ENCODE measurements at regions not wholly inside any gene's neighbourhood (a gene's known extent, or its start where the extent isn't known, plus 50 kb on each side); places are given as distances from the start of the nearest gene placed in this dataset.

- TF ChIP-seq CTCF (conservative IDR thresholded peaks at IDR 0.05 in 1 of 2, IDR thresholded peaks at IDR 0.05 in 1 of 2; ENCODE audit: low read depth in 1 of 2, low read length in 2 of 2) (no peak), EZH2 (IDR thresholded peaks at IDR 0.05; ENCODE audit: low read length, missing control alignments) (no peak)
Measured at GRCh38 chr1:182175361-182175931, 113.9 kb upstream of the ZNF648 start.
